ENCODE measurements at regions not wholly inside any gene's neighbourhood (a gene's known extent, or its start where the extent isn't known, plus 50 kb on each side); places are given as distances from the start of the nearest gene placed in this dataset.

DNA sequence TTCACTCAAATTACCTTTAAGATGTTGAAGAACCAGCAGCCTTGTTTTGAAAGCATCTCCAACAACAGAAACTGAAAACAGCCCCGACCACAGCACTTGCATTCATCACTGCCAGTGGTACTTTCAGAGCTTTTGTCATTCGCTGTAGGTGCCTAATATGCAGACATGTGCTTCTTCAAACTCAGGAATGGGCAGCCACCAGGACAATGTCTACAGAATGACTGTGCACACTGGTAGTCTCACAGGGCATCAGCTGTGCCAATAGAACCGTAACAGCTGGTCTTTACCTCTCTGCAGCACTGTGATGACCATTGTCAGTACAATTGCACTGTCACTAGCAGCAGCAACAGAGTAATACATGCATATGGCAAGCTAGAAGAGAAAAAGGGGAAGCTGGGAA lies 1149.7 kb downstream of the STPG2 start:
- TF ChIP-seq, protein P1, sequence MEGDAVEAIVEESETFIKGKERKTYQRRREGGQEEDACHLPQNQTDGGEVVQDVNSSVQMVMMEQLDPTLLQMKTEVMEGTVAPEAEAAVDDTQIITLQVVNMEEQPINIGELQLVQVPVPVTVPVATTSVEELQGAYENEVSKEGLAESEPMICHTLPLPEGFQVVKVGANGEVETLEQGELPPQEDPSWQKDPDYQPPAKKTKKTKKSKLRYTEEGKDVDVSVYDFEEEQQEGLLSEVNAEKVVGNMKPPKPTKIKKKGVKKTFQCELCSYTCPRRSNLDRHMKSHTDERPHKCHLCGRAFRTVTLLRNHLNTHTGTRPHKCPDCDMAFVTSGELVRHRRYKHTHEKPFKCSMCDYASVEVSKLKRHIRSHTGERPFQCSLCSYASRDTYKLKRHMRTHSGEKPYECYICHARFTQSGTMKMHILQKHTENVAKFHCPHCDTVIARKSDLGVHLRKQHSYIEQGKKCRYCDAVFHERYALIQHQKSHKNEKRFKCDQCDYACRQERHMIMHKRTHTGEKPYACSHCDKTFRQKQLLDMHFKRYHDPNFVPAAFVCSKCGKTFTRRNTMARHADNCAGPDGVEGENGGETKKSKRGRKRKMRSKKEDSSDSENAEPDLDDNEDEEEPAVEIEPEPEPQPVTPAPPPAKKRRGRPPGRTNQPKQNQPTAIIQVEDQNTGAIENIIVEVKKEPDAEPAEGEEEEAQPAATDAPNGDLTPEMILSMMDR (IDR thresholded peaks at IDR 0.05): no peak
- TF ChIP-seq POLR2A (IDR thresholded peaks at IDR 0.05): no peak
